Lower leg skin (tissue), 4 donors: ENCODE measurements at regions not wholly inside any gene's neighbourhood (a gene's known extent, or its start where the extent isn't known, plus 50 kb on each side); places are given as distances from the start of the nearest gene placed in this dataset.

ENCODE experiments used
- DNase-seq, 2 donors: peaks; one replicate each; pipeline ENCODE4 v3.0.0-alpha.2; 2019; ENCODE audit warnings: low spot score in 2 of 2
- H3K4me3 ChIP-seq: fragments of 200-600 bp; sonication (generic); 2 replicates; pipeline ENCODE4 v1.5.1; 2017; ENCODE audit warnings: mild to moderate bottlenecking, low read depth; ENCODE audit not compliant: poor library complexity, severe bottlenecking
- CTCF ChIP-seq, 3 donors: fragments of 450-650 bp; IDR thresholded peaks; one replicate each; pipeline ENCODE4 v1.5.1; 2016; ENCODE audit warnings: antibody characterized with exemption in 3 of 3, mild to moderate bottlenecking in 3 of 3, moderate library complexity in 2 of 3
- POLR2A ChIP-seq, 2 donors: fragments of 450-650 bp; IDR thresholded peaks; one replicate each; pipeline ENCODE4 v1.6.1; 2016 to 2017; ENCODE audit warnings: antibody characterized with exemption in 2 of 2, mild to moderate bottlenecking in 1 of 2, moderate library complexity in 1 of 2
- WGBS, 2 donors: methylation state at CpG; one replicate each; pipeline ENCODE4 v1.1.5; 2018; 5-methylcytosine and 5-hydroxymethylcytosine counted together
- intact Hi-C: fragments of 100-400 bp; cut with DNase I; formaldehyde crosslinking; loops from one replicate; pipeline ENCODE4 v1.15.0; 2023; ENCODE audit warnings: low total_unique reads

- H3K4me3 ChIP-seq = no peak overlapping the region
- 58 to 74% methylated on average over 2 of the region's 2 CpGs for WGBS, 2 donors
- TF ChIP-seq CTCF (IDR thresholded peaks at IDR 0.05) (no peak), POLR2A (IDR thresholded peaks at IDR 0.05) (no peak)
- intact Hi-C loops = no loop called here
- DNase-seq = no peak
Observed at GRCh38 chr2:121872651-121873050, 117.2 kb downstream of the TSN start.

- 90 to 91% methylated on average over 7 of the region's 7 CpGs for WGBS, 2 donors
- no peak for DNase-seq
- no peak for TF ChIP-seq POLR2A (IDR thresholded peaks at IDR 0.05)
- TF ChIP-seq CTCF (IDR thresholded peaks at IDR 0.05) = no peak
- intact Hi-C loops = no loop called here
- H3K4me3 ChIP-seq = no peak overlapping the region
Observed at GRCh38 chr2:121873864-121874263, 118.4 kb downstream of the TSN start.

- whole genome bisulfite sequencing, 2 donors = 27 to 35% methylated on average over 2 of the region's 2 CpGs
- no peak for DNase-seq
- no peak for TF ChIP-seq POLR2A (IDR thresholded peaks at IDR 0.05)
- TF ChIP-seq CTCF (IDR thresholded peaks at IDR 0.05) = no peak
- intact Hi-C loops = no loop called here
- H3K4me3 ChIP-seq = no peak overlapping the region
Observed at GRCh38 chr2:121875585-121876185, 120.2 kb downstream of the TSN start.

GRCh38 chr2:121877366-121877765 lies 121.9 kb downstream of the TSN start:
- TF ChIP-seq POLR2A (IDR thresholded peaks at IDR 0.05) = no peak
- no peak for TF ChIP-seq CTCF (IDR thresholded peaks at IDR 0.05)
- WGBS, 2 donors = 94 to 100% methylated on average over 1 of the region's 1 CpG

GRCh38 chr2:121880283-121880682 lies 124.8 kb downstream of the TSN start:
- no peak for DNase-seq
- no peak overlapping the region for H3K4me3 ChIP-seq
- intact Hi-C loops = no loop called here
- WGBS, 2 donors = 87 to 92% methylated on average over 4 of the region's 4 CpGs
- TF ChIP-seq POLR2A (IDR thresholded peaks at IDR 0.05) = no peak
- no peak for TF ChIP-seq CTCF (IDR thresholded peaks at IDR 0.05)

More at GRCh38 chr2:121877366-121877765, 121.9 kb downstream of the TSN start:
- intact Hi-C loops = no loop called here
- H3K4me3 ChIP-seq = no peak overlapping the region
- DNase-seq = no peak

GRCh38 chr2:121881038-121881437 lies 125.6 kb downstream of the TSN start:
- intact Hi-C loops = no loop called here
- 93 to 94% methylated on average over 4 of the region's 4 CpGs for WGBS, 2 donors
- H3K4me3 ChIP-seq = no peak overlapping the region
- DNase-seq = no peak
- TF ChIP-seq POLR2A (IDR thresholded peaks at IDR 0.05) (no peak), CTCF (IDR thresholded peaks at IDR 0.05) (no peak)
